GM21576 (cell line): ENCODE measurements at regions not wholly inside any gene's neighbourhood (a gene's known extent, or its start where the extent isn't known, plus 50 kb on each side); places are given as distances from the start of the nearest gene placed in this dataset.
"Not testable (repeated sequence)": the region's sequence is repeated elsewhere in the genome, so short reads cannot be mapped to it uniquely, and the experiment has no call there.

Experiments used
- ATAC-seq: cut with Tn5 transposase; IDR thresholded peaks from one replicate; pipeline ENCODE4 v1.9.1; 2021; ENCODE audit warnings: mild to moderate bottlenecking, moderate library complexity; ENCODE audit not compliant: unreplicated experiment

DNA sequence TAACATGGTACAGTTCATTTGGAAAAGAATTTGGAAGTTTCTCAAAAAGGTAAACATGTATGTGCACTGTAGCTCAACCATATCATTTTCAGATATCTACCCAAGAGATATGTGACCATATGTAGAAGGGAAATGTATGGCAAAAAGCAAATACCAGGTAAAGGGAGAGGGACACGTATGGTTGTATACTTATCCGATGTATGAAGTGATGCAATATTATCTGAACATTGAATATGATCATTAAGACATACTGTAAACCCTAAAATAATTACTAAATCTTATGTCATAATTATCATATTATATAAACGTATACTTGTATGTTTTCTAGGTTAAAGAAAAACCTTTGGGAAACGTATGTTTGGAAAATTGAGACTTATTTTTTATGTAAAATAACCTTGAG is 367.5 kb upstream of the KCND2 start:
- no peak for ATAC-seq

DNA sequence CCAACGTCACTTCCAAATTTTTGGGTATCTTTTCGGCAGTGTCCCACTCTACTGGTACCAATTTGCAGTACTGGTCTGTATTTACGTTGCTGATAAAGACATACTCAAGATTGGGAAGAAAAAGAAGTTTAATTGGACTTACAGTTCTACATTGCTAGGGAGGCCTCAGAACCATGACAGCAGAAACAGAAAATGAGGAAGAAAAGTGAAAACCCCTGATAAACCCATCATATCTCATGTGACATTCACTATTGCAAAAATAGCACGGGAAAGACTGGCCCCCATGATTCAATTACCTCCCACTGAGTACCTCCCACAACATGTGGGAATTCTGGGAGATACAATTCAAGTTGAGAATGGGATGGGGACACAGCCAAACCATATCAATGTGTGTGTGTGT is 364.0 kb upstream of the KCND2 start:
- ATAC-seq: no peak

DNA sequence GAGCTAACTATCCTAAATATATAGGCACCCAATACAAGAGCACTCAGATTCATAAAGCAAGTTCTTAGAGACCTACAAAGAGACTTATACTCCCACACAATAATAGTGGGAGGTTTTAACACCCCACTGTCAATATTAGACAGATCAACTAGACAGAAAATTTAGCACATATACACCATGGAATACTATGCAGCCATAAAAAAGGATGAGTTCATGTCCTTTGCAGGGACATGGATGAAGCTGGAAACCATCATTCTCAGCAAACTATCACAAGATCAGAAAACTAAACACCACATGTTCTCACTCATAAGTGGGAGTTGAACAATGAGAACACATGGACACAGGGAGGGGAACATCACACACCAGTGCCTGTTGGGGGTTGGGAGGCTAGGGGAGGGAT is 358.9 kb upstream of the KCND2 start:
- ATAC-seq: not testable (repeated sequence)

DNA sequence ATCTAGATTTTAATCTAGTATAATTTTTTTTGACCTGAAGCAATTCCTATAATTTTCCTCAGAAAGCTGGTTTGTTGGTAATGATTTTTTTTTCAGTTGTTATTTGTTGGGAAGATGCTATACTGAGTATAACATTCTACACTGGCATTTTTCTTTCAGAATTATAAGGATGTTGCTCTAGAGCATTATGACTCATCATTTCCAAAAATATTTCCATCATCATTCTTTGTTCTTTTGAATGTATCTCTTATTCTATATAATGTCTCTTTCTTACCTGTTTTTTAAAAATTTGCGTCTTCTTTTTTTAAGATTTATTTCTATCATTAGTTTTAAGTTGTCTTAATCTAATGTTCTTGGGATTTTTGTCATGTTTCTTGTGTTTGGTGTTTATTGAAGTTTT is 356.5 kb upstream of the KCND2 start:
- no peak for ATAC-seq

DNA sequence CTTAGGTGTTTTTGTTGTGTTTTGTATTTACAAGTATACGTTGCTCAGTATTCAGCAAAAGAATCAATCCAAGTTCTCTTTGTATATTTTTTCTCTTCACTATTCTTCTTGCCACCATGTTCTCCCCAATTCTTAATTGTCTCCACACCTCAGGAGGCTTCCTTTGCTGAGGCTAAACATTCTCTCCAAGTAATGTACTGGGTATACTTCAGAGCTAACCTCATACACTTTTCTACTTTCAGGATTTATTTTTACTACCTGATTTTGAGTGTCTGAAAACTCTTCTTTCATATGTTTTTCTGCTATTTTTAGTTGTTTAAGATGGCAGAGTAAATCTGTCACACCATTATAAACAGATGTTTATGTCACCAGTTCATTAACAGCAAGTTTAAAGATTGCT is 354.8 kb upstream of the KCND2 start:
- no peak for ATAC-seq

DNA sequence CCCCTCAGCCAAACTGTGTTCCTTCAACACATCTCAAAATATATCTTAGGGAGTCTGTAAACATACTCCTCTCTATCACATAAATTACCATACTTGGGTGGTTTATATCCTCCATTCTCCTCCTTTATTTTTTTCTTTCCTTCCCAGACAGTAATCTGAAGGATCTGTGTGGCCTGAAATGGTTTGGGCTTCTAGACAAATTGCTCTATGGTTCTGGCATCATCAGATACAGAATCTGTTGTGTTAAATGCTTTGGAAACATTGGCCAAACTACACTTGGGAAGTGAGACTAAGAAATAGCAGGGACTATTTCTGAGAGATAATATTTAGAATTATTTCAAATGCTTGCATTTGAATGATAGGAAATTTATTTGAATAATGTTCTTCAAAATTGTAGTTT is 353.0 kb upstream of the KCND2 start:
- ATAC-seq: no peak

DNA sequence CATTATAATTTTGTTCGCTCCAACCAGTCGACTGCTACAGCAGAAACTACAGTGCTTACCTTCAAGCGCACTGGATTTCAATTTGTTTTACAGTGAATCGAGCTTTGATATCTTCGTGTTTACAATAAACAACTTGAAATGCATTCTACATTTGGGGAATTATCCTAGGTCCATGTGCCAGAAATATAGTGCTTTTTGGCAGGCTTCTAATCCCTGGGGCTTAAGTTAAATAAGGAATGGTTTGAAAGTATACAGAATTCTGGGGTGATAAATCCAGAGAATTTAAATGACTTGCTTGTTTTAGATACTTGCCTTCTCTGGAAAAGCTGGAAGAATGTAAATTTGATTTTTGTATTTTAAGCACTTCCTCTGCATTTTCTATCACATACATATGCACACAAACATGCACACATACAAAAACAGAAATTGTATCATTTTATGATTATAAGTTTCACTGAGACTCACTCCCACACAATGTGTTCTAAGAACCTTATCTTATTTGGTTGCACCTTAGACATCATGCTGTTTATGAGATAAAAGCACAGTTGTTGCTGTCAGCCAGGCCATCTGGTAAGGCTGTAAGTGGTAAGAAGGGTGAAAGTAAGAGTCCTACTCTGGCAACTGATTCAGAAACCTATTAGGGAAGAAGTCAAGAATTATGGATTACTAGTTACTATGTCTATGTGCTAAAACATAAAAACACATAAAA is 347.2 kb upstream of the KCND2 start:
- no peak for ATAC-seq

DNA sequence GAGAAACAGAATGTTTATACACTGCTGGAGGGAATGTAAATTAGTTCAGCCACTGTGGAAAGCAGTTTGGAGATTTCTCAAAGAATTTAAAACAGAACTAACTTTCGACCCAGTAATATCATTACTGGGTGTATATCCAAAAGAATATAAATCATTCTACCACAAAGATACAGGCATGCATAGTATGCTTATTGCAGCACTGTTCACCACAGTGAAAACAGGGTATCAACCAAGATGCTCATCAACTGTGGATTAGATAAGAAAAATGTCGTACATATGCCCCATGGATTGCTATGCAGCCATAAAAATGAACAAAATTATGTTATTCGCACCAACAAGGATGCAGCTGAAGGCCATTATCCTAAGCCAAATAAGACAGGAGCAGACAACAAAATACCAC is 343.1 kb upstream of the KCND2 start:
- ATAC-seq: no peak

DNA sequence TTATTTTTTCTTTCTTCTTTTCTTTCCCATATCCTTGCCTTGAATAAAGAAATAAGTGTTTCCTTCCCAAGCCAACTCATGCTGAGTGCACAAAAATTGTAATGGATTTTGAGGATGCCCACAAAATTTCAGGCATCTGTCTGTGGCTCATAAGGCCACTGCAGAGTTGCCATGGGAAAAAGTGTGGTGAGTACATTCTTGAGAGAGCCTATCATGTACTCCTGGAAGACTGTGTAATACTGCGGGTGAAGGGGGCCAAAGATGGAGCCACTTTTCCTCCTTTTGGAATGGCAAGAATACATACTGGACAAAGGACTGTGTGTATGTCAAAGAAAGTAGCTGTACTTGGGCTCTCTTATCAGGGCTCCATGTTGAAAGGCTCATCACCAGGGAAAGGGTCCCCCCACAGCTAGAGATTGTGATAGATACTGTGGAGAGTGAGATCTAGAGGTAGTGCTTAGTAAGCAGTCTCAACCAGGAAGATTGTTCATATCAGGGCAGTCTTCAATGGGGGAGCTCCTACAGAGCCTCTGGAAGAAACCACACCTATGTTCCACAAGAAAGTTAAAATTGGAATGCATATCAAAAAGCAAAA is 341.6 kb upstream of the KCND2 start:
- ATAC-seq: no peak

DNA sequence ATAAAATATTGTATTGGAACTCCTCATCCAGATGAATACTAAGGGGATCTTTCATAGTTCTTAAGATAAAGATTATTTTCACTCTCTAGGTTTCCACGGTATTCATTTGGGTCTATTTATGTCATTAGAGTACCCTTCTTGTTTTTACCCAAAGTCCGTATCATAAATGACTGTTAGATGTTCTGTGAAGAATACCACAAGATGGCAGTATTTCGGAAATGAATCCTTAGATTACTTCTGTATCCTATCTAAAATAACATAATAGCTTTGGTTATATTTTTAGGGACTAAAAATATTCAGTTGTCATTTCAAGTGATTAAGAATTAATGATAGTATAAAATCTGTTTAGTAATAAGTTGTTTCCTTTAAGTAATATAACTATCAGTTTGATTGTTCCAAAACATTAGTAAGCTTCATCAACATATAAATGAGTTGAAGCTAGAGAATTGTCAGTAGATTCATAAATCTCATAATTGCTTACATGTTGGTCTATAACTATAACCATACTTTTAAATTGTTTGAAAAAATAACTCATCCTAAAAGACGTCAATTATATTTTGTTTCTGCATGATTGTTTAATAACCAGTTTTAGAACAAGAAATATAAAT is 337.5 kb upstream of the KCND2 start:
- ATAC-seq: peak; percentile 81

DNA sequence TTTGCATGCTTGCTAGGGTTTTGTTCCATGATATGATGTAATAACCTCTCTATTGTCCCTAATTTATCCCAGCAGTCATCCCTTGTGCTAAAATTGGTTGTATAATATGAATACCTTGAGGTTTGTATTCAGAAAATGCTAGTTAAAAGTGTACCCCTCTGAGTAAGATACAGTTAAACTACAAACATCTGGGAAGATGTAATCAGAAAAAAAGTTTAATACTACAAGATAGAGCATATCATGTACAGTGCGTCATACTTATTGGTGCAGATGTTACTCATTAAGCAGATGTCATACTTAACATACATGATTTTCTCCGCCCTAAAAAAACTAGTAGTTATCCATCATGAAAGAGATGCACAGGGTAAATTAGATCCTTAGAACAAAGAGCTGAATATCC is 336.1 kb upstream of the KCND2 start:
- no peak for ATAC-seq

DNA sequence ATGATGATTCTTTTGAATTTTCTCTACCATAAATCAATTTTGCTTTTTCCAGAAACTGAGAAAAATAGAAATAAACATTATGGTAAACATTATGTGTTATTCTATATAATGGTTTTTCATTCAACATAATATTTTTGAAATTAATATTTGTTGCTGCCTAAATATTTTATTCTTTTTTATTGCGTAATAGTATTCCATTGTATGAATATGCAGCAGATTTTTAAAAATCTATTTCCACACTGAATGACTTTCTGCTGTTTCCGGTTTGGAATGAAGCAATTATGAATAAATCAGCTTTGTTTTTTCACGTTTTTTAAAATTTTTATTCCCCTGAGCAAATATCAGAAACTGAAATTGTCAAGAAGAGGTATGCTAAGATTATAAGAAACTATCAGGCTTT is 335.2 kb upstream of the KCND2 start:
- ATAC-seq: no peak

DNA sequence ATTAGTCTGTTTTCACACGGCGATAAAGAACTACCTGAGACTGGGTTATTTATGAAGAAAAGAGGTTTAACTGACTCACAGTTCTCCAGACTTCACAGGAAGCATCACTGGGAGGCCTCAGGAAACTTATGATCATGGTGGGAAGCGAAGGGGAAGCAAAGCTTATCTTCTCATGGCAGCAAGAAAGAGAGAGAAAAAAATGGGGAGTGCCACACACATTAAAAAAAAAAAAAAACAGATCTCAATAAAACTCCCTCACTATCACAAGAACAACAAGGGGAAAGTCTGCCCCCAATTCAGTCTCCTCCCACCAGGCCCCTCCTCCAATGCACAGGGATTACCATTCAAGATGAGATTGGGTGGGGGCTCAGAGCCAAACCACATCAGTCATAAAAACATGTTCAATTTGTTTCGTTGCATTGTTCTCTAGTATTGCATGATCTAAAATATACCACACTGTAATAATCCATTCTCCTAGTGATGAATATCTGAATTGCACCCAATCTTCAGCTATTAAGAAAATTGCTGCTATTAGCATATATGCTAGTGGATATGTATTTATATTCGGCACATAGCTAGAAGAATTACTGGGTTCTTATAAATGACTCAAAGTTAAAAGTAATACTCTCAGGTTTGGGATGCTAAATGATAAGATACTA is 328.9 kb upstream of the KCND2 start:
- ATAC-seq: no peak

DNA sequence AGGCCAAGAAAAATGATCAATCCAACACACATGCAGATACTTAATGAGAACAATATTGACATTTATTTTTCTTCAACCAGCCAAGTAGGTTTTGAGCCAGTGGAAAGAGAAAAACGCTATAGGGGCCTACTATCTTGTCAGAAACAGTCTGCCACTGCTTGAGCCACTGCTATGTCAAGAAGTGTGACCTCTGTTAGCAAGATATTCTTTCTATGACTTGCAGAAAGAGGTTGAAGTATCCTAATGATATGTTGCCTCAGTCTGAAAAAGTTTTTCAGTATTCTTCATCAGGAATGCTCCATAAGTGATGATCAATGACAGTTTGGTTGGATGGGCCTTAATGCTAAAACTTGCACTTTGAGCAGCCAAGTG is 328.4 kb upstream of the KCND2 start:
- ATAC-seq: no peak

DNA sequence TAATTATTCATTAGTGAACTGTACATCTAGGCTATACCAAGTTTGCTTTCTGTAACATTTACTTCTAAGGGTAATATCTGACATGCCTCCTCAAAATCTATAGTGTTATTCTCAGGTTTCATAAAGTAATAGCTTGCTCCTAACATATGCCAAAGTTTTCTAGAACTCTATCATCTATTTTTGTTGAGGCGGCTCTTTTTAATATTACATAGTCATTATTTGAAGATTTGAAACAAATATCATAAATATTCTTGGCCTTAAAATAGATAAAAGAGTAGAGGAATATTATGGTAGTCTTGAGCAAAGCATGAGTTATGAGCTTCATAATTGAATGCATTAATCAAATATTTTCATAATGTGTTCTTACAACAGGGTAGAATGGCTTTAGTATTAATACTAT is 327.2 kb upstream of the KCND2 start:
- ATAC-seq: no peak

DNA sequence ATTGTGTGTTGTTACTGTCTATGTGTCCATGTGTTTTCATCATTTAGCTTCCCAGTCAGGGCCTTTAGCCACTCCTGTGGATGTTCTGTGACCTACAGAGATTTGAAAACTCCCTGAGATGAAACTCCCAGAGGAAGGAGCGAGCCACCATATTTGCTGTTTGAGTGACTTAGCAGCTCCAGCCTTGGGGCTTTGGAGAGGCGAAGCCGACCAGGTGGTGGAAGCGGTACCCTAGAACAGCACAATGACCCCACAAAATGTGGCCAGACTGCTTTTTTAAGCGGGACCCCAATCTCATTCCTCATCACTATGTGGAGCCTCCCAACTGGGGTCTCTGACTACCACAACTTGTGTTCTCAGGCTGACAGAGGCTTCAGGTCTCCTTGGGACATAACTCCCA is 323.9 kb upstream of the KCND2 start:
- no peak for ATAC-seq

DNA sequence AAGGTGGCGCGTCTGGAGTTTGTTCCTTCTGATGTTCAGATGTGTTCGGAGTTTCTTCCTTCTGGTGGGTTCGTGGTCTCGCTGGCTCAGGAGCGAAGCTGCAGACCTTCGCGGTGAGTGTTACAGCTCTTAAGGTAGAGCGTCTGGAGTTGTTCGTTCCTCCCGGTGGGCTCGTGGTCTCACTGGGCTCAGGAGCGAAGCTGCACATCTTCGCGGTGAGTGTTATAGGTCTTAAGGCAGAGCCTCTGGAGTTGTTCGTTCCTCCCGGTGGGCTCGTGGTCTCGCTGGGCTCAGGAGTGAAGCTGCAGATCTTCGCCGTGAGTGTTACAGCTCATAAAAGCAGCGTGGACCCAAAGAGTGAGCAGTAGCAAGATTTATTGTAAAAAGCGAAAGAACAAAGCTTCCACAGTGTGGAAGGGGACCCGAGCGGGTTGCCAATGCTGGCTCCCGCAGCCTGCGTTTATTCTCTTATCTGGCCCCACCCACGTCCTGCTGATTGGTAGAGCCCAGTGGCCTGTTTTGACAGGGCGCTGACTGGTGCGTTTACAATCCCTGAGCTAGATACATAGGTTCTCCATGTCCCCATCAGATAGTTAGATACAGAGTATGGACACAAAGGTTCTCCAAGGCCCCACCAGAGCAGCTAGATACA is 322.5 kb upstream of the KCND2 start:
- not testable (repeated sequence) for ATAC-seq

DNA sequence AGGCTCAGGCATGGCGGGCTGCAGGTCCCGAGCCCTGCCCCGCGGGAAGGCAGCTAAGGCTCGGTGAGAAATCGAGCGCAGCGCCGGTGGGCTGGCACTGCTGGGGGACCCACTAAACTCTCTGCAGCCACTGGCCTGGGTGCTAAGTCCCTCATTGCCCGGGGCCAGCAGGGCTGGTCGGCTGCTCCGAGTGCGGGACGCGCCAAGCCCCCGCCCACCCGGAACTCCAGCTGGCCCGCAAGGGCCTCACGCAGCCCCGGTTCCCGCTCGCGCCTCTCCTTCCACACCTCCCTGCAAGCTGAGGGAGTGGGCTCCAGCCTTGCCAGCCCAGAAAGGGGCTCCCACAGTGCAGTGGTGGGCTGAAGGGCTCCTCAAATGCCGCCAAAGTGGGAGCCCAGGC is 321.4 kb upstream of the KCND2 start:
- not testable (repeated sequence) for ATAC-seq

DNA sequence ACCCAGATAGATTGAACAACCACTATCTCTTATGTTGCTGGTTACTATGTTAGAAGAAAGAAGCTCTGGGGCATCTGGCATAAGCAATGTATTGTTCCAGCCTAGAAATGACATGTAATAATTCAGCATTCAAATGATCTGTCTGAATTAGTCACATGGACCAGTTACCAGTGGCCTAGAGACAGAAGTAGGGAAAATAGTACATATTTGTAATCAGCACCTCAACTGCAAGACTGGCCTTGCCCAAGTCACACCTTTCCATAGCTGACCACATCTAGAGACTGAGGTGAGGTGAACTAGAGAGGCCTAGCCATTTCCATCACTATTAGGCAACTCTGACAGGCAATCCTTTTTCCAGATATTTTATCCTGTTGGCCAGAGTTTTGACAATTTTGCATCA is 315.6 kb upstream of the KCND2 start:
- no peak for ATAC-seq

DNA sequence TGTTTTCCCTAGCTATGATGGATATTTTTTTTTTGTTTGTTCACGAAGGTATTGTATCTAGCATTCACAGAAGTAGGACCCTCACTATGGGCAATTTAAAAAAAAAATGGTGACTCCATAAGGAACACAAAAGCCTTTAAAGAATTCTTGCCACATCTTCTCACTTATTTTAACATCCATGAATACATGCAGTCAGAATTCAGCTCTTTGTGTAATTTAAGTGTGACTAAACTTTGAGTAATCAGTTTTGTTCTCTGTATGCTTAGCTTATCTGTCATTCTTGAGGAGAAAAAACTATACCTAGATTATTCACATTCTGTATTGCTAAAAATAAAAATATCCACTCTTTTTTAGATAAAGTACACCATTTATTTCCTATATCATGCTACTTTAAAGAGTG is 313.2 kb upstream of the KCND2 start:
- ATAC-seq: no peak

DNA sequence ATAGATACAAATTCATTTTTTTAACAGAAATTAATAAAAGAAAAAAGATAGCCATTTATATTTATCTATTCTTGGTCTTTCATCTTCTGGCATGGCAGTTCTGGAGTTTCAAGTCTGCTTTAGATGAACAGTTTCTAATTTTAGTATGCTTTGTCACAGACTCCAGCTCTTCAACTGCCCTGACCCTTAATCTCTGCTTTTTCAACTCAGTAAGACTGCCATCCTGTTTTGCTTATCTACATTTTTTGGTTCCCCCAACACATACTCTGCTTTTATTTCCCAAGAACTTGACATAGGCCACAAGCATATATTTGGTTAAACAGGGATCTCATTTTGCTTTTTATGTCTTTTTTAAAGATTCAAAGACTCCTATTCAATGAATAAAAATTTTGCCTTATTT is 309.3 kb upstream of the KCND2 start:
- ATAC-seq: no peak

DNA sequence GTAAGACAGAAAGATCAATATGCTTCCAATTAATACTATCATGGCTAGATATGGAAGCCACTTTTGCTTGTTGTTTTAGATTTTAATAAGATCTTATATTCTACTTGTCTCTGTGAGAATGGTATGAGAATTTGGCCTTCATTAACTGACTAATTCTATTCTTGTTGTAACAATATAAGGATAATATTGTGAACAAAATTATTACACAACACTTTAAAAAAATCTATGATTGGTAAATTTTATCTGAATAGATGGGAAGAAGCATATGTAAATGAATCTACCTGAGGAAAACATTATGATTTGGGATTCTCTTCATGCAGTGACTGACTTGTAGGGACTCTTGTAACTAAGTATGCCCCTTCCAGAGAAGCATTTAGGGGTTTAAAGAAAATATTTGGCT is 308.9 kb upstream of the KCND2 start:
- no peak for ATAC-seq
